GM19395 (cell line): ENCODE measurements at regions not wholly inside any gene's neighbourhood (a gene's known extent, or its start where the extent isn't known, plus 50 kb on each side); places are given as distances from the start of the nearest gene placed in this dataset.

Experiments used
- ATAC-seq: cut with Tn5 transposase; IDR thresholded peaks from one replicate; pipeline ENCODE4 v1.9.1; 2021; ENCODE audit warnings: mild to moderate bottlenecking, moderate library complexity; ENCODE audit not compliant: unreplicated experiment

- ATAC-seq: no peak
Measured at GRCh38 chr5:138626333-138626944, 51.2 kb upstream of the HSPA9 start.

GRCh38 chr5:138625134-138625533, 49.9 kb upstream of the HSPA9 start:
- ATAC-seq: no peak
